ENCODE measurements at regions not wholly inside any gene's neighbourhood (a gene's known extent, or its start where the extent isn't known, plus 50 kb on each side); places are given as distances from the start of the nearest gene placed in this dataset.

GRCh38 chr6:170091000-170091638, 199.8 kb downstream of the DLL1 start:
- TF ChIP-seq ZBTB43 (CRISPR knock-in tag; IDR thresholded peaks at IDR 0.05) = no peak
- no peak for TF ChIP-seq ATF2 (CRISPR knock-in tag; IDR thresholded peaks at IDR 0.05; ENCODE audit: borderline replicate concordance, low read depth)
- no peak for TF ChIP-seq CTCF (IDR thresholded peaks at IDR 0.05)
- no peak for TF ChIP-seq GTF2I (CRISPR knock-in tag; conservative IDR thresholded peaks at IDR 0.05)
- no peak for TF ChIP-seq CBFB (CRISPR knock-in tag; IDR thresholded peaks at IDR 0.05; ENCODE audit: low read depth)
- no peak for TF ChIP-seq ZNF121 (CRISPR knock-in tag; IDR thresholded peaks at IDR 0.05)
- TF ChIP-seq ARID4B (CRISPR knock-in tag; IDR thresholded peaks at IDR 0.05; ENCODE audit: borderline replicate concordance) = no peak
- TF ChIP-seq MAX (CRISPR knock-in tag; IDR thresholded peaks at IDR 0.05) = no peak
- no peak for TF ChIP-seq ZNF138 (CRISPR knock-in tag; conservative IDR thresholded peaks at IDR 0.05)
- no peak for TF ChIP-seq ATF6 (CRISPR knock-in tag; IDR thresholded peaks at IDR 0.05)
- no peak for TF ChIP-seq ZNF512 (CRISPR knock-in tag; IDR thresholded peaks at IDR 0.05; ENCODE audit: borderline replicate concordance)
- TF ChIP-seq GABPB1 (CRISPR knock-in tag; IDR thresholded peaks at IDR 0.05) = no peak
- TF ChIP-seq TCF7 (CRISPR knock-in tag; IDR thresholded peaks at IDR 0.05; ENCODE audit: low read depth) = no peak
- TF ChIP-seq ETV6 (CRISPR knock-in tag; IDR thresholded peaks at IDR 0.05) = no peak

Data from WTC11 (cell line).